Activated CD8-positive, alpha-beta memory T cell treated with anti-CD3 and anti-CD28 coated beads, Interleukin-2, amount 50 U/mL, for 48 hours (primary cell): ENCODE measurements at regions not wholly inside any gene's neighbourhood (a gene's known extent, or its start where the extent isn't known, plus 50 kb on each side); places are given as distances from the start of the nearest gene placed in this dataset.

Experiments
- DNase-seq: peaks from one replicate; pipeline ENCODE4 v3.0.0-alpha.2; 2020

GRCh38 chr20:48433178-48433577, 394.6 kb downstream of the PREX1 start:
- no peak for DNase-seq

- no peak for DNase-seq
Observed at GRCh38 chr20:48432494-48432832, 395.3 kb downstream of the PREX1 start.

GRCh38 chr20:48431653-48432493, 395.9 kb downstream of the PREX1 start:
- no peak for DNase-seq

GRCh38 chr20:48426630-48427029, 401.2 kb downstream of the PREX1 start:
- DNase-seq: no peak

- no peak for DNase-seq
Observed at GRCh38 chr20:48425817-48426612, 401.8 kb downstream of the PREX1 start.

GRCh38 chr20:48425321-48425720, 402.5 kb downstream of the PREX1 start:
- DNase-seq: no peak

- no peak for DNase-seq
Observed at GRCh38 chr20:48422242-48422960, 405.4 kb downstream of the PREX1 start.

GRCh38 chr20:48421547-48421946, 406.3 kb downstream of the PREX1 start:
- DNase-seq: no peak

GRCh38 chr20:48420176-48420575, 407.6 kb downstream of the PREX1 start:
- no peak for DNase-seq

GRCh38 chr20:48419173-48419572, 408.6 kb downstream of the PREX1 start:
- no peak for DNase-seq

GRCh38 chr20:48416002-48416401, 411.8 kb downstream of the PREX1 start:
- DNase-seq: no peak

- no peak for DNase-seq
Observed at GRCh38 chr20:48414786-48415185, 413.0 kb downstream of the PREX1 start.

- DNase-seq: no peak
Observed at GRCh38 chr20:48411919-48412522, 415.8 kb downstream of the PREX1 start.

GRCh38 chr20:48411245-48411644, 416.6 kb downstream of the PREX1 start:
- DNase-seq: no peak

GRCh38 chr20:48409055-48409615, 418.7 kb downstream of the PREX1 start:
- DNase-seq: no peak

- no peak for DNase-seq
Observed at GRCh38 chr20:48407710-48408109, 420.1 kb downstream of the PREX1 start.

GRCh38 chr20:48406912-48407340, 420.9 kb downstream of the PREX1 start:
- DNase-seq: no peak

GRCh38 chr20:48406498-48406897, 421.3 kb downstream of the PREX1 start:
- no peak for DNase-seq

GRCh38 chr20:48405909-48406308, 421.9 kb downstream of the PREX1 start:
- no peak for DNase-seq

GRCh38 chr20:48404598-48404997, 423.2 kb downstream of the PREX1 start:
- no peak for DNase-seq

- no peak for DNase-seq
Observed at GRCh38 chr20:48403167-48403761, 424.5 kb downstream of the PREX1 start.

GRCh38 chr20:48401359-48401758, 426.4 kb downstream of the PREX1 start:
- DNase-seq: no peak
